CD14-positive monocyte (primary cell): ENCODE measurements at regions not wholly inside any gene's neighbourhood (a gene's known extent, or its start where the extent isn't known, plus 50 kb on each side); places are given as distances from the start of the nearest gene placed in this dataset.

Source experiments
- DNase-seq, 3 donors: peaks; one replicate each; pipeline ENCODE4 v3.0.0-alpha.2; 2011 to 2022
- H2AFZ ChIP-seq: 2 replicates; pipeline ENCODE4 v1.6.0; 2012; ENCODE audit warnings: mild to moderate bottlenecking, low read depth, low read length, inconsistent platforms; ENCODE audit not compliant: insufficient read depth, poor library complexity, severe bottlenecking
- H3K27ac ChIP-seq, 2 donors: 1 replicate in 1 of 2; 2 replicates in 1 of 2; pipeline ENCODE4 v1.5.1; 2012 to 2013; ENCODE audit warnings: low read length in 2 of 2, control low read depth in 1 of 2, inconsistent platforms in 1 of 2, low read depth in 1 of 2, mild to moderate bottlenecking in 1 of 2
- H3K27me3 ChIP-seq, 2 donors: one replicate each; pipeline versions ENCODE4 v1.6.0 to v1.6.1; 2011 to 2013; ENCODE audit warnings: low read length in 2 of 2; ENCODE audit not compliant: control insufficient read depth in 2 of 2, insufficient read depth in 2 of 2
- H3K36me3 ChIP-seq, 2 donors: replicated peaks in 1 of 2; 1 replicate in 1 of 2; 2 replicates in 1 of 2; pipeline versions ENCODE4 v1.5.1 to v1.6.1; 2012 to 2013; ENCODE audit warnings: low read length in 2 of 2, control low read depth in 1 of 2, inconsistent platforms in 1 of 2, mild to moderate bottlenecking in 1 of 2; ENCODE audit not compliant: insufficient read depth in 2 of 2, control insufficient read depth in 1 of 2
- H3K4me1 ChIP-seq, 2 donors: 1 replicate in 1 of 2; 2 replicates in 1 of 2; pipeline versions ENCODE4 v1.5.1 to v1.6.1; 2012 to 2013; ENCODE audit warnings: low read length in 2 of 2, control low read depth in 1 of 2, inconsistent platforms in 1 of 2, mild to moderate bottlenecking in 1 of 2, moderate library complexity in 1 of 2; ENCODE audit not compliant: insufficient read depth in 2 of 2, control insufficient read depth in 1 of 2
- H3K4me2 ChIP-seq: replicated peaks from 2 replicates; pipeline ENCODE3; 2012; ENCODE audit warnings: low read length, moderate library complexity, mild to moderate bottlenecking; ENCODE audit not compliant: poor library complexity, severe bottlenecking; ENCODE audit errors: extremely low read depth
- H3K4me3 ChIP-seq, 3 experiments: fragments of 200-600 bp in 1 of 3; sonication (generic) in 1 of 3; replicated peaks in 1 of 3; 1 replicate in 2 of 3; 2 replicates in 1 of 3; pipeline ENCODE4 v1.5.1; 2011 to 2013; ENCODE audit warnings: low read length in 3 of 3, mild to moderate bottlenecking in 3 of 3, control low read depth in 2 of 3, low read depth in 2 of 3, inconsistent platforms in 1 of 3, moderate library complexity in 1 of 3
- H3K79me2 ChIP-seq: 2 replicates; pipeline ENCODE4 v1.6.0; 2012; ENCODE audit warnings: mild to moderate bottlenecking, control low read depth, inconsistent platforms, low read length, moderate library complexity; ENCODE audit not compliant: insufficient read depth
- H3K9ac ChIP-seq: 2 replicates; pipeline ENCODE4 v1.6.0; 2017; ENCODE audit warnings: low read length, mild to moderate bottlenecking; ENCODE audit not compliant: insufficient read depth, poor library complexity, severe bottlenecking
- H3K9me3 ChIP-seq, 2 donors: replicated peaks in 1 of 2; 1 replicate in 1 of 2; 2 replicates in 1 of 2; pipeline versions ENCODE4 v1.5.1 to v1.6.1; 2012 to 2013; ENCODE audit warnings: low read length in 2 of 2, control low read depth in 1 of 2; ENCODE audit not compliant: control insufficient read depth in 1 of 2, insufficient read depth in 1 of 2
- H4K20me1 ChIP-seq: 2 replicates; pipeline ENCODE4 v1.6.0; 2012; ENCODE audit warnings: mild to moderate bottlenecking, low read length, control low read depth, moderate library complexity; ENCODE audit not compliant: insufficient read depth
- H3K27ac Mint-ChIP-seq, 7 donors: one replicate each; pipeline ENCODE4 v1.8.0; 2020; ENCODE audit warnings: mild to moderate bottlenecking in 7 of 7, mixed read lengths in 7 of 7, moderate library complexity in 6 of 7, inconsistent platforms in 2 of 7
- H3K27me3 Mint-ChIP-seq, 3 donors: one replicate each; pipeline ENCODE4 v1.8.0; 2021 to 2022; ENCODE audit warnings: low read depth in 3 of 3, mild to moderate bottlenecking in 3 of 3, mixed read lengths in 3 of 3, moderate library complexity in 3 of 3, inconsistent platforms in 1 of 3
- H3K36me3 Mint-ChIP-seq, 2 donors: one replicate each; pipeline ENCODE4 v1.8.0; 2020; ENCODE audit warnings: mixed read lengths in 2 of 2, inconsistent platforms in 1 of 2, mild to moderate bottlenecking in 1 of 2
- H3K4me1 Mint-ChIP-seq: one replicate; pipeline ENCODE4 v1.8.0; 2020; ENCODE audit warnings: mild to moderate bottlenecking, mixed read lengths
- H3K4me3 Mint-ChIP-seq, 2 donors: one replicate each; pipeline ENCODE4 v1.8.0; 2020; ENCODE audit warnings: mild to moderate bottlenecking in 2 of 2, mixed read lengths in 2 of 2, moderate library complexity in 1 of 2
- H3K9me3 Mint-ChIP-seq, 7 donors: one replicate each; pipeline ENCODE4 v1.8.0; 2020 to 2022; ENCODE audit warnings: mixed read lengths in 7 of 7, mild to moderate bottlenecking in 6 of 7, moderate library complexity in 6 of 7, inconsistent platforms in 2 of 7
- CTCF ChIP-seq: fragments of 200-600 bp; IDR thresholded peaks from one replicate; pipeline ENCODE4 v1.8.0; 2022; ENCODE audit warnings: antibody characterized with exemption, mild to moderate bottlenecking
- WGBS: methylation state at CpG from one replicate; pipeline ENCODE4 v1.1.5; 2013; ENCODE audit warnings: missing lambda C conversion rate; ENCODE audit not compliant: insufficient coverage; 5-methylcytosine and 5-hydroxymethylcytosine counted together
- intact Hi-C, 2 donors: fragments of 100-400 bp; cut with micrococcal nuclease; formaldehyde crosslinking; loops; one replicate each; pipeline versions ENCODE4 v1.15.0 to v1.15.1; 2023

GRCh38 chr5:101720033-101720432 is 576.1 kb downstream of the SLCO4C1 start:
- Histone ChIP-seq H3K9ac (no peak overlapping the region), H3K79me2 (no peaks in the 10 kb centered on the region), H3K27me3 (no peaks in the 10 kb centered on the region), H3K36me3 (no peaks in the 10 kb centered on the region), H3K9me3 (no peaks in the 10 kb centered on the region), H3K4me1 (no peaks in the 10 kb centered on the region), H3K4me3 (no peak overlapping the region), H3K4me2 (no peak overlapping the region), H3K27ac (no peak overlapping the region), H4K20me1 (no peaks in the 10 kb centered on the region), H2AFZ (no peak overlapping the region)
- Mint-ChIP-seq H3K4me3 (no peak overlapping the region), H3K27me3 (peaks cover 0 to 1% (median 0%) of the 10 kb centered on the region in 3 donors), H3K4me1 (no peaks in the 10 kb centered on the region), H3K9me3 (peaks cover 0 to 6% (median 2%) of the 10 kb centered on the region in 7 donors), H3K27ac (no peak overlapping the region), H3K36me3 (no peaks in the 10 kb centered on the region)
- TF ChIP-seq CTCF: no peak
- no peak for DNase-seq
- intact Hi-C loops: no loop called here
- 94% methylated on average over 2 of the region's 3 CpGs for WGBS

GRCh38 chr5:101717721-101718120 is 578.4 kb downstream of the SLCO4C1 start:
- no peak for DNase-seq
- H3K79me2 ChIP-seq: no peaks in the 10 kb centered on the region
- H3K36me3 ChIP-seq: no peaks in the 10 kb centered on the region
- no peak overlapping the region for H3K4me3 ChIP-seq
- no peaks in the 10 kb centered on the region for H3K27me3 ChIP-seq
- H3K27ac ChIP-seq: no peak overlapping the region
- no peaks in the 10 kb centered on the region for H3K4me1 ChIP-seq
- no peaks in the 10 kb centered on the region for H3K9me3 ChIP-seq
- H3K27ac Mint-ChIP-seq: no peak overlapping the region
- no peak for TF ChIP-seq CTCF
- no peak overlapping the region for H3K4me3 Mint-ChIP-seq
- no peak overlapping the region for H3K9ac ChIP-seq
- intact Hi-C loops: no loop called here
- no CpG with 5 or more reads among the region's 1 CpG for WGBS
- H3K4me2 ChIP-seq: no peak overlapping the region
- peaks cover 0 to 1% (median 0%) of the 10 kb centered on the region in 3 donors for H3K27me3 Mint-ChIP-seq
- no peaks in the 10 kb centered on the region for H3K4me1 Mint-ChIP-seq
- H2AFZ ChIP-seq: no peak overlapping the region
- H3K36me3 Mint-ChIP-seq: no peaks in the 10 kb centered on the region
- peaks cover 0 to 12% (median 5%) of the 10 kb centered on the region in 7 donors for H3K9me3 Mint-ChIP-seq
- H4K20me1 ChIP-seq: no peaks in the 10 kb centered on the region
